Embryonic facial prominence (tissue), 1 donor: ENCODE measurements at regions not wholly inside any gene's neighbourhood (a gene's known extent, or its start where the extent isn't known, plus 50 kb on each side); places are given as distances from the start of the nearest gene placed in this dataset.

Experiments
- DNase-seq: peaks from one replicate; pipeline ENCODE4 v3.0.0-alpha.2; 2016; ENCODE audit errors: extremely low spot score

GRCh38 chr9:78493166-78493742, 196.3 kb downstream of the PSAT1 start:
- DNase-seq: no peak

- DNase-seq: no peak
Observed at GRCh38 chr9:78502566-78502965, 205.6 kb downstream of the PSAT1 start.

- no peak for DNase-seq
Observed at GRCh38 chr9:78505546-78505945, 208.6 kb downstream of the PSAT1 start.

GRCh38 chr9:78507037-78507436, 210.1 kb downstream of the PSAT1 start:
- no peak for DNase-seq

GRCh38 chr9:78510035-78510434, 213.1 kb downstream of the PSAT1 start:
- DNase-seq: no peak

GRCh38 chr9:78515108-78515507, 218.2 kb downstream of the PSAT1 start:
- no peak for DNase-seq

GRCh38 chr9:78519786-78520185, 222.9 kb downstream of the PSAT1 start:
- no peak for DNase-seq

- DNase-seq: no peak
Observed at GRCh38 chr9:78521680-78522079, 224.8 kb downstream of the PSAT1 start.

GRCh38 chr9:78525986-78526560, 229.1 kb downstream of the PSAT1 start:
- DNase-seq: no peak

GRCh38 chr9:78533500-78533899, 236.6 kb downstream of the PSAT1 start:
- DNase-seq: no peak

GRCh38 chr9:78539188-78539587, 242.3 kb downstream of the PSAT1 start:
- DNase-seq: no peak

GRCh38 chr9:78539904-78540303, 243.0 kb downstream of the PSAT1 start:
- no peak for DNase-seq

- DNase-seq: no peak
Observed at GRCh38 chr9:78541868-78542443, 245.0 kb downstream of the PSAT1 start.

GRCh38 chr9:78542491-78543181, 245.7 kb downstream of the PSAT1 start:
- DNase-seq: no peak

- no peak for DNase-seq
Observed at GRCh38 chr9:78543353-78543752, 246.4 kb downstream of the PSAT1 start.

- DNase-seq: no peak
Observed at GRCh38 chr9:78544230-78544629, 247.3 kb downstream of the PSAT1 start.

GRCh38 chr9:78547831-78548230, 250.9 kb downstream of the PSAT1 start:
- no peak for DNase-seq

- no peak for DNase-seq
Observed at GRCh38 chr9:78548670-78549069, 251.7 kb downstream of the PSAT1 start.

- no peak for DNase-seq
Observed at GRCh38 chr9:78549711-78550110, 252.8 kb downstream of the PSAT1 start.

- DNase-seq: no peak
Observed at GRCh38 chr9:78552802-78553201, 255.9 kb downstream of the PSAT1 start.

GRCh38 chr9:78557540-78557939, 260.6 kb downstream of the PSAT1 start:
- DNase-seq: no peak

GRCh38 chr9:78559449-78559885, 262.5 kb downstream of the PSAT1 start:
- DNase-seq: no peak

- DNase-seq: no peak
Observed at GRCh38 chr9:78562021-78562420, 265.1 kb downstream of the PSAT1 start.
